ENCODE measurements at regions not wholly inside any gene's neighbourhood (a gene's known extent, or its start where the extent isn't known, plus 50 kb on each side); places are given as distances from the start of the nearest gene placed in this dataset. TPM values are rescaled to one million over a fixed set of nuclear protein-coding genes. Genes with fewer than 3 reads are reported as not detected.

- no peak overlapping the region for H2AFZ ChIP-seq
Measured at GRCh38 chr3:182739619-182740018, 53.7 kb upstream of the ATP11B start.

GRCh38 chr3:182740710-182741109 is 52.6 kb upstream of the ATP11B start:
- no peak overlapping the region for H3K9ac ChIP-seq

More at GRCh38 chr3:182739619-182740018, 53.7 kb upstream of the ATP11B start:
- no peak overlapping the region for H3K4me3 ChIP-seq
- H3K79me2 ChIP-seq (ENCODE audit: insufficient read depth), result no peaks in the 10 kb centered on the region
- 36 to 44% methylated on average over 3 of the region's 3 CpGs for WGBS, 2 experiments (ENCODE audit: low coverage in 1 of 2, low lambda C conversion rate in 2 of 2, missing lambda C conversion rate in 2 of 2)
- no peaks in the 10 kb centered on the region for H3K27me3 ChIP-seq (replicated peaks; ENCODE audit: insufficient read depth)
- H3K4me1 ChIP-seq (ENCODE audit: insufficient read depth), result peaks cover 20% of the 10 kb centered on the region
- H3K27ac ChIP-seq, result no peak overlapping the region
- in situ Hi-C loops (cut with MboI), result no loop called here
- H3F3A ChIP-seq (ENCODE audit: insufficient read depth), result no peaks in the 10 kb centered on the region
- no peak overlapping the region for H3K9ac ChIP-seq
- TF ChIP-seq EZH2 (IDR thresholded peaks at IDR 0.05; ENCODE audit: insufficient read depth, poor library complexity, severe bottlenecking) (no peak), EZH2phosphoT487 (IDR thresholded peaks at IDR 0.05; ENCODE audit: insufficient read depth, low read depth) (no peak)
- peak; percentile 34 for DNase-seq
- H3K9me3 ChIP-seq (ENCODE audit: low read depth), result no peaks in the 10 kb centered on the region
- H4K20me1 ChIP-seq (ENCODE audit: insufficient read depth), result no peaks in the 10 kb centered on the region
- H3K9me2 ChIP-seq (ENCODE audit: insufficient read depth), result no peaks in the 10 kb centered on the region
- H3K36me3 ChIP-seq (ENCODE audit: low read depth), result no peaks in the 10 kb centered on the region
- H3K4me2 ChIP-seq (ENCODE audit: unreplicated experiment), result no peak overlapping the region

GRCh38 chr3:182741214-182741613 is 52.1 kb upstream of the ATP11B start:
- Histone ChIP-seq H3K4me3 (no peak overlapping the region), H3K9ac (no peak overlapping the region), H4K20me1 (ENCODE audit: insufficient read depth) (no peaks in the 10 kb centered on the region), H3K27me3 (replicated peaks; ENCODE audit: insufficient read depth) (no peaks in the 10 kb centered on the region), H3K36me3 (ENCODE audit: low read depth) (no peaks in the 10 kb centered on the region), H3K9me2 (ENCODE audit: insufficient read depth) (no peaks in the 10 kb centered on the region), H3K4me1 (ENCODE audit: insufficient read depth) (0 out of 2 replicates have a peak, but pooled peaks cover 9% of the 10 kb centered on the region), H3K9me3 (ENCODE audit: low read depth) (no peaks in the 10 kb centered on the region), H3K79me2 (ENCODE audit: insufficient read depth) (no peaks in the 10 kb centered on the region), H3K4me2 (ENCODE audit: unreplicated experiment) (no peak overlapping the region), H3F3A (ENCODE audit: insufficient read depth) (no peaks in the 10 kb centered on the region), H3K27ac (no peak overlapping the region), H2AFZ (no peak overlapping the region)
- TF ChIP-seq EZH2 (IDR thresholded peaks at IDR 0.05; ENCODE audit: insufficient read depth, poor library complexity, severe bottlenecking) (no peak), EZH2phosphoT487 (IDR thresholded peaks at IDR 0.05; ENCODE audit: insufficient read depth, low read depth) (no peak)
- in situ Hi-C loops (cut with MboI), result no loop called here
- DNase-seq, result no peak
- WGBS, 2 experiments (ENCODE audit: low coverage in 1 of 2, low lambda C conversion rate in 2 of 2, missing lambda C conversion rate in 2 of 2), result 89 to 93% methylated on average over 3 of the region's 3 CpGs

More at GRCh38 chr3:182740710-182741109, 52.6 kb upstream of the ATP11B start:
- Histone ChIP-seq H3F3A (ENCODE audit: insufficient read depth) (no peaks in the 10 kb centered on the region), H3K9me3 (ENCODE audit: low read depth) (no peaks in the 10 kb centered on the region), H4K20me1 (ENCODE audit: insufficient read depth) (no peaks in the 10 kb centered on the region), H2AFZ (0 out of 2 replicates have a peak overlapping the region, but pooled peaks have one; percentile 6), H3K9me2 (ENCODE audit: insufficient read depth) (no peaks in the 10 kb centered on the region), H3K27ac (no peak overlapping the region), H3K4me3 (no peak overlapping the region), H3K4me1 (ENCODE audit: insufficient read depth) (peaks cover 13% of the 10 kb centered on the region; the same call in 1 of the 2 replicates), H3K36me3 (ENCODE audit: low read depth) (no peaks in the 10 kb centered on the region), H3K79me2 (ENCODE audit: insufficient read depth) (no peaks in the 10 kb centered on the region), H3K27me3 (replicated peaks; ENCODE audit: insufficient read depth) (no peaks in the 10 kb centered on the region), H3K4me2 (ENCODE audit: unreplicated experiment) (no peak overlapping the region)
- TF ChIP-seq EZH2 (IDR thresholded peaks at IDR 0.05; ENCODE audit: insufficient read depth, poor library complexity, severe bottlenecking) (no peak), EZH2phosphoT487 (IDR thresholded peaks at IDR 0.05; ENCODE audit: insufficient read depth, low read depth) (no peak)
- no peak for DNase-seq
- in situ Hi-C loops (cut with MboI), result no loop called here
- 58 to 65% methylated on average over 6 of the region's 6 CpGs for WGBS, 2 experiments (ENCODE audit: low coverage in 1 of 2, low lambda C conversion rate in 2 of 2, missing lambda C conversion rate in 2 of 2)

Small RNA genes in the stretch of these regions (small RNA-seq; reads per million reads assigned to genes)
- not detected for gene RN7SKP265 (ENCODE audit: low read depth, low replicate concordance)

Measured in GM23248 (cell line).